ENCODE measurements at regions not wholly inside any gene's neighbourhood (a gene's known extent, or its start where the extent isn't known, plus 50 kb on each side); places are given as distances from the start of the nearest gene placed in this dataset.

GRCh38 chr1:55786396-55786795 lies 571.2 kb upstream of the USP24 start:
- TF ChIP-seq POLR2A (IDR thresholded peaks at IDR 0.05; ENCODE audit: low read depth, low read length) (no peak), TAF1 (IDR thresholded peaks at IDR 0.05; ENCODE audit: low read depth, low read length) (no peak), POLR2AphosphoS5 (IDR thresholded peaks at IDR 0.05; ENCODE audit: low read depth, low read length) (no peak)
